T-helper 1 cell treated with Interleukin-12 subunit alpha and Interleukin-12 subunit beta and Interleukin-4 antibody, amounts not matched to agents 30 ng/mL and 1 ng/mL, for 36 hours (primary cell): ENCODE measurements at regions not wholly inside any gene's neighbourhood (a gene's known extent, or its start where the extent isn't known, plus 50 kb on each side); places are given as distances from the start of the nearest gene placed in this dataset.

Experiments used
- intact Hi-C: fragments of 100-400 bp; cut with micrococcal nuclease; formaldehyde crosslinking; loops from one replicate; pipeline ENCODE4 v1.15.1; 2024

DNA sequence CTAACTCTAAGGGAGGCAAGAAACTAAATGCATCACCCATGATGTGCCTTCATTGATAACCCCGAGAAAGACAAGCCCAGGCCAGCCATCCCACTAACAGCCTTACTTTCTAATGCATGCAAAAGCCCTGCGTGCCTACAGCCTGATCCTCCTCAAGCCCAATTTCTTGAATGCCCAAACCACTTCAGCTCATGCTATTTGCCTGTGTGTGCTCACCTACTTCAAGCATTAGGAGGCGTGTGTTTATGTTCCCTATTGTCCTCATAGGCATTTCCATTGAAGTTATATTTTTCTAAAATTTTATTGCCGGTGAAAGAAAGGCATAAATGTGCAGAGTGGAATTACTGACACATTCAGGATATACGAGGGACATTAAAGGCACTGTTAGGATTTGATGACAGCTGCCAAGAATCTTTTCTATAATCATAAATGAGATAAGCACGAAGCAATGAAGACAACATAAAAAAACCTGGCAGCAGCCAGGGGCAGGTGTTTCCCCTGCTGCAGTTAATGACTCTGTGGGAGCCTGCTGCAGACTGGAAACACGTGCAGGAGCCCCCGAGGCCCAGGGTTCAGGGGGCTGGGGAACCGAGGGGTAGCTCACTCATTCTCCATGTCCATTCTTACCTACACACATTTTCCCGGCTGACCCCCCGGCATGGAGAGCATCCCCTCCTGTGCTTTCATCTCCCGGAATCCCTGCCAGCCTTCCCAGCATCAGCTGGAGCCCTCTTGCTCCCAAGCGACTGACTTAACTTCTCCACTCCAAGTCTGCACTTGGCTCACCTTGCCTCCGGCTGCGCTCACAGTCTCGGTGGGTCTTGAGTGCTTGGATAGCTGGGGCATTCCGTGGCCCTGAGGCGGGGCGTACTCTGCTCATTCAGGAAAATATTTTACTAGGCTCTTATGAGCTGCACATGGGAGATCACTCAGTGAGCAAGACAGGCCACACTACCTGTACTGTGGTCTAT, 292.3 kb upstream of the SIX2 start:
- intact Hi-C loops = no loop called here

DNA sequence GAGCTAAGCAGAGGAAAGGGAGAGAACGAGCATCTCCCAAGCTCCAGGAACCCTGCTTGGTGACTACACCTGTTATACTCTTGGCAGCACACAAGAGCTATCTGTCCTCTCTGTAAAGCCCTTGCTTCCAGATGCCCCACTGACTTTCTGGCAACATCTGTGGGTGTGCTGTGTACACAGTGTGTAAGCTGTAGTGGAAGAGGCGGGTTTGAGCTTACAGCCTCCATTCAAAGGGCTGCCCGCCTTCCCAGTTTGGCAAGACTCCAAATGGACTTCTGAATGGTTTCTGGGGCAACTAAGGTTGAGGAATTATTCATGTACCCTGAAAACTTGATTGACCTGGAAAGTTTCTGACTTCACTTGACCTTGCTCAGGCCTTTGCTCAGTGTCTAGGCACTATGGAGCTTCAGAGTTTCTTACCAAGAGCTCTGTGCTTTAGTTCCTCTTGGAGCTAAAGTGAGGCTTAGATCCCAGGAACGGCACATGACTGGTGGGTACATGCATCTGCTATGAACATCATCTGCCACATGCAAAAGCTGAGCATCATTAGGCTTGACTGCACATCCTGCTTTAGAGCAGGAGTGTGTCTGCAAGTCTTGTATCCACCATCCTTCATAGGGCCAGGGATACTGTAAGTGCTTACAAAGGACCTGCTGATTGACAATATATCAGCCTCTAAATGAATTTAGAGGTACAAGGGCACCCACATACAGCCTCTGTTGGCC, 290.9 kb upstream of the SIX2 start:
- intact Hi-C loops = no loop called here

DNA sequence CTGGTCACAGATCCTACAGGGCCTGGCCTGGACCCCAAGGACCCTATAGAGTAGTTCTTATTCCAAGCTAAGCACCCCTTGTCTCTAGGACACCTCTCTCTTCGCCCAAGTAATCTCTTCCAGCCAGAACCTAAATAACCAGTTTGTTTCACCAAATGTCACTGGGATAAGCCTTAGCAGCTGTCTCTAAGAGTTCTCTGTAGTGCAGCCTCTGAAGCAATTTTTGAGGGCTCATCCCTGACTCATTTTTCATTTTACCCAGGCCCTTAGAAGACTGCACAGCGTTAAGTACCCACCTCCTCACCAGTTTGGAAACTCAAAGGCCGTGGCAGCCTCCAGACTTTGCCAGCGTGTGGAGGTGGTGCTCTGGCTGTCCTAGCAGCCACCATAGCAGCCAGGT, 290.1 kb upstream of the SIX2 start:
- intact Hi-C loops = no loop called here

- intact Hi-C loops = no loop called here
Observed at GRCh38 chr2:45293182-45293581, 283.9 kb upstream of the SIX2 start.

GRCh38 chr2:45291296-45291701, 282.0 kb upstream of the SIX2 start:
- intact Hi-C loops = no loop called here

DNA sequence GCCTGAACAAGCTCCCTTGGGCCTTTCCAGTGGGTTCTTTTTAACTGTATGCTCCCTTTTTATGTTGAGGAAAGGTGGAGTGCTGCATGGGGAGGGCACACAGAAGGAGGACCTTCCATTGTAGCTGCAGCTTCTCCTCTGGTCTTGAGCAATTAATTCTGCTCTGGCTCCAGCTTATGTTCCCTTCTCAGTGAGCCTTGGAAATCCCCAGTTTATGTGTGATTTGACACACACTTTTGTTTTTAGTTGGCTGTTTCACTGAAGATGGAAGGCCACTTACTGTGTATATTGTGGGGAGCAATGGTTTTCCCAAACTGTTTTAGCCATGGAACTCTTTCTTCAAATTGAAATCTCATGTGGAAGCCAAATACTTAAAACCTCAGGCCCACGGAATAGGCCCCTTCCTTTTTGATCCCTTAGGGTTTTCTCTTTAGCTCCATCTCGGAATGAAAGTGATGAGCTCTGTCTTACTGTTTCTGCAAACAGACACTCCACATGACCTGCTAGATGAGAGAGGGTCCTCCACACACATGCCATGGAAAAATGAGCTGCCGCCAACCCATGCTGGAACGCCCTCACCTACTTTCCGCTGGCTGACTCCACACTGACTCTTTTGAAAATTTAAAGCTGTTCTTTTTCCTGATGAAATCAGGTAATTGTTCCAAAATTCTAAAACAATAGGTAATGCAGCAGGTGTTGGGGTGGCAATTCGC, 280.9 kb upstream of the SIX2 start:
- intact Hi-C loops = no loop called here

DNA sequence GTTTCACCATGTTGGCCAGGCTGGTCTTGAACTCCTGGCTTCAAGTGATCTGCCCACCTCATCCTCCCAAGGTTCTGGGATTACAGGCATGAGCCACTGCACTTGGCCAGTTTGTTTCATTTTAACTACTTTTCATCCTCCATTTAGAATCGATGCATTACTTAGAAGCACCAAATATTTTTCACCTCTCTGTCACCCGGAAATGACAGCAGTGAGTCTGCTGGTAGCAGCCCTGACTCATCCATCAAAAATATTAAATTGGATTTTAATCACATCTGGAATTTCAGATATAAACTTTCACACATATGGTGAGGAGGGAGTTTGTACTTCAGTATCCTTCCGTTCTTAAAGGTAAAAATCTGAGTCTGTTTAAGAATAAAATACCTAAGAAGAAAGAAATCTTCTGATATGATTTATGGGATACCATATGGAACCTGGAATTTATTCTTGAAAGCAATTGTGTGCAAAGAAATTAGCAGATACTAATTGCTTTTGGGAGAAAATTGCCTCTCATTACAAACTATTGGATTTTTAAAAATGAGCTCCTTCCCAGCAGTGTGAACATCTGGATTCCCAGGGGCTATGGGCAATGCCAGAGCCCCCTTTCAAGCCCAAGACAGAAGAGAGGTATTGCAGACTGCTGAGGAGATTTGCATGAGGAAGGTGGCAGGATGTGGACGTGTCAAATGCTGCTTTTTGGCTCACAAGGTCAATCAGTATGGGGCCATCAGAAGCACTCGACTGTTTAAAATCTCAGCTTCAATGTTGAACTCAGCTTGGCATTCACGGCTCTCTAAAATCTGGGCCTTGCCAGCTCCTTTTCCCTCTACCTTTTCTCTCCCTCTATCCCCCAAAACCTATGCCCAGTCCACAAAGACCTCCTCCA, 279.5 kb upstream of the SIX2 start:
- intact Hi-C loops = no loop called here

GRCh38 chr2:45287045-45287444, 277.8 kb upstream of the SIX2 start:
- intact Hi-C loops = no loop called here

DNA sequence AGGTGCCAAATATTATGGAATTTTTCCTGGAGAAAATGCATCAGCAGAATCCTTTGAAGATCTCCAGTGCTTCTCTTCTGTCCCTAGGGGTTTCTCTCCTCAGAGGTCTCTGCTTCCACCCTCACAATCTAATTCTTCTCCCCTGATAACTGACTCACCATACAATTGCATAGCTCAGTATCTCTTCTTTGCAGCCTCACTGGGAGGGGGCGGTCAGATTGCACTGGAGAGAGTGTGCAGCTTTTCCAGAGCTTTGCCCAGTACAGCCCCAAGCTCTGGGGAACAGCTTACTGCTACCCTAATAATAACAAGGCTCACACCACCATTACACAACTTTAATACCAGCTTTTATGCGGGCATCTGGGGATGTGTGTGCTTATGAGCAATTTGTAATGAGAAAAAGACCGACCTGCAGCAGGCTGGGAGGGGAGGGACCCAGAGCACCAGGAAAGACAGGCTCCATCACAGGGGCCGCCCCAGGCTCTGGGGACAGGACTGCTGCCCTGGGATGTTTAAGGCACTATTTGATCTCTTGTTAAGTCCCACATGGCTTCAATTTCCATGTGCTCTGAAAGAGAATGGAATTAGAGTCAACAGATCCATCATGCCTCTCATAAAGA, 276.6 kb upstream of the SIX2 start:
- intact Hi-C loops = no loop called here

- intact Hi-C loops = no loop called here
Observed at GRCh38 chr2:45285311-45285710, 276.1 kb upstream of the SIX2 start.

DNA sequence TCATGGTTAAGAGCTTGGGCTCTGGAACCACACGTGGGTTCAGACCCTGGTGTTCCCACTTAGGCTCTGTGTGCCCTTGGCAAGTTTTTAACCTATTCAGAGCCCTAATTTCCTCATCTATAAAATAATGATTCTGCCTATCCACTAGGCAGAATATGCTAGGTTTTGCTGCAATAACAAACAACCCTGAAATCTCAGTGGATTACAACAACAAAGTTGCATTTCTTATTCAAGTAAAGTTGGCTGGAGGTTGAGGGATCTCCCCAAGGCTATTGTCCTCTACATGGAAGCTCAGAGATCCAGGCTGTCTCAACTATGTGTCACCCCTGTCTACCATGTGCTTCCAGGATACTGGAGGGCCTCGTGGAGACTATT, 275.4 kb upstream of the SIX2 start:
- intact Hi-C loops = no loop called here

- intact Hi-C loops = no loop called here
Observed at GRCh38 chr2:45283764-45284620, 274.7 kb upstream of the SIX2 start.

- intact Hi-C loops = no loop called here
Observed at GRCh38 chr2:45282646-45283045, 273.4 kb upstream of the SIX2 start.

DNA sequence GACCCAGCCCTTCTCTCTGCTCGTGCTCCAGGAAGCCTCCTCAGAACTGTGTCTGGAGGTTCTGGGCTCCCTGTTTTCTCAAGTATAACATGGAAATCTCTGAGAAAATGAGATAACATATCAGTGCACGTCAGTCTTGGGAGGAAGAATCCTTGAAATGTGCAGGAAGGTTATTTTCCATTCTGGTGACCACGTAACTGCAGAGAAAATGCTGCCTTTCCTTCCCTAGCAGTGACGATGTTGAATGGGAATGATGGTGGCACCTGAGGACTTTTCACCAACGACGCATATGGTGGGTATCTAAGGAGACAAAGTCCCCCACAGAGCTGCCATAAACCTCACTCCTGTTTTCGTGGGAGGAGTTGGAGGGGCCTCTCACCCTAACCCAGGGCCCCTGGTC, 272.1 kb upstream of the SIX2 start:
- intact Hi-C loops = no loop called here

- intact Hi-C loops = no loop called here
Observed at GRCh38 chr2:45280794-45281193, 271.5 kb upstream of the SIX2 start.

DNA sequence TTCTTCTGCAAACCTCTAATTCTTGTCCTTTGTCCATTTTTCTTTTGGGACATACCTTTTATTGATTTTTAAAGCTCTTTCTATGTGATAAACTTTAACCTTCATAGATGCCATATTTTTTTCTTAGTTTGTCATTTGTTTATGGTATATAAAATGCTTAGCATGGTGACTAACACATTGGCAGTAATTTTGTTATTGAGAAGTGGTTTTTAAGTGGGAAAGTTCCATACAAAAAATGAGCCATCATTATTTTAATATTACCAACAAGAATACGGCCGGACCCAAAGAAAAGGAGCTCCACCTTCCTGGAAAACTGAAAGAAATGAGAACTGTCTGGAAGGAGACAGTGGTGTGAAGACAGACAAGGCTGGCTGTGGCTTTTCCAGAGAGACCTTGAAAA, 270.1 kb upstream of the SIX2 start:
- intact Hi-C loops = no loop called here

- intact Hi-C loops = no loop called here
Observed at GRCh38 chr2:45278365-45279078, 269.3 kb upstream of the SIX2 start.

DNA sequence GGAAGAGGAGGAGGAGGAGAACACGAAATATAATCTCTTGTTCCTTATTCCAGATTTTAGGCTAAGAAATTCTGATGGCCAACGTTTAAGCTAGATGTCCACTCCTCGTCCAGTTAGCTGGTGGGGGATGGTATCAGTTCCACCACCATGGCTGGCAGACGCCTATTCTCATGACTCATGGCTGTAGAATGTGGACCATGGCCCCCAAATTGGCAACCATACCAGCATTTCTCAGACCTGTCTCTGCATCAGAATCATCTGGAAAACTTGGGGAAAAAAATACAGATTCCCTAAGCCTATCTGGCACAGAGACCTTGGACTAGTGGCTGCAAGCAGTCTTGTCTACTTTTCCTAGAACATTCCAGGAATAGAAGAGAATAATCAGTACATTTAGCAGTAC, 267.7 kb upstream of the SIX2 start:
- intact Hi-C loops = no loop called here

DNA sequence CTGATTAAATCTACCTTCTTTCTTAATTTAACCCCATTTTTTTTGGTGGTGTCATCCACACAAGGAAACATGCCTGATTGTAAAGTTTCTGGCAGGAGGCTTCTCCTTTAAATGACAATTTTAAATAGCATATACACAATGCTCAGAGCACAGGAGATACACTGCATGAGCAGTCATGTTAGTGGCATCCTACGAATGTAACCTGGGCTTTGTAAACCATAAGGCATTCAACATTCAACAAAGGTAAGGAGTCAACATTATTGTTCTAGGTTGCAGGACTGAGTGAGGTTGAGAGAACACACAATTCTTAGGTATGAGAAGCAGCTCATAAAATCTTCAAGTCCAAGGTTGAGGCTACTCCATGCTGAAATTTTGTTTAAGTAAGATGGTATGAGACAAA, 266.6 kb upstream of the SIX2 start:
- intact Hi-C loops = no loop called here
